Smooth muscle cell (in vitro differentiated cells): ENCODE measurements at regions not wholly inside any gene's neighbourhood (a gene's known extent, or its start where the extent isn't known, plus 50 kb on each side); places are given as distances from the start of the nearest gene placed in this dataset.

Source experiments
- DNase-seq: peaks from one replicate; lab custom pipeline; 2025; ENCODE audit not compliant: unreplicated experiment; lab: John Stamatoyannopoulos, UW
- H2AFZ ChIP-seq: fragments of 200-600 bp; sonication (generic); 2 replicates; pipeline ENCODE4 v1.6.0; 2016; ENCODE audit warnings: antibody characterized with exemption, low read depth, mild to moderate bottlenecking
- H3F3A ChIP-seq: fragments of 200-600 bp; sonication (generic); 2 replicates; pipeline ENCODE4 v1.6.0; 2017; ENCODE audit warnings: antibody characterized with exemption, low read depth
- H3K27ac ChIP-seq: fragments of 200-600 bp; sonication (generic); 2 replicates; pipeline ENCODE4 v1.5.1; 2016; ENCODE audit warnings: low read depth, mild to moderate bottlenecking
- H3K27me3 ChIP-seq: fragments of 200-600 bp; sonication (generic); 2 replicates; pipeline ENCODE4 v1.6.1; 2016; ENCODE audit warnings: low read depth, mild to moderate bottlenecking
- H3K36me3 ChIP-seq: fragments of 200-600 bp; sonication (generic); 2 replicates; pipeline ENCODE4 v1.5.1; 2016; ENCODE audit warnings: low read depth
- H3K4me1 ChIP-seq: fragments of 200-600 bp; sonication (generic); 2 replicates; pipeline ENCODE4 v1.5.1; 2016; ENCODE audit warnings: low read depth
- H3K4me2 ChIP-seq: fragments of 200-600 bp; sonication (generic); 2 replicates; pipeline ENCODE4 v1.6.0; 2016; ENCODE audit warnings: mild to moderate bottlenecking
- H3K4me3 ChIP-seq: fragments of 200-600 bp; sonication (generic); 2 replicates; pipeline ENCODE4 v1.5.1; 2016; ENCODE audit warnings: mild to moderate bottlenecking
- H3K79me2 ChIP-seq: fragments of 200-600 bp; sonication (generic); 2 replicates; pipeline ENCODE4 v1.6.0; 2016; ENCODE audit warnings: low read depth, mild to moderate bottlenecking
- H3K9ac ChIP-seq: fragments of 200-600 bp; sonication (generic); 2 replicates; pipeline ENCODE4 v1.6.0; 2016; ENCODE audit warnings: low read depth
- H3K9me3 ChIP-seq: fragments of 200-600 bp; sonication (generic); replicated peaks from 2 replicates; pipeline ENCODE4 v1.5.1; 2016; ENCODE audit warnings: low read depth
- H4K20me1 ChIP-seq: fragments of 200-600 bp; sonication (generic); 2 replicates; pipeline ENCODE4 v1.6.0; 2016; ENCODE audit warnings: low read depth
- CTCF ChIP-seq: fragments of 200-600 bp; sonication (generic); IDR thresholded peaks from 2 replicates; pipeline ENCODE4 v1.5.1; 2017; ENCODE audit warnings: borderline replicate concordance, mild to moderate bottlenecking, antibody characterized with exemption; ENCODE audit not compliant: insufficient read depth, poor library complexity, severe bottlenecking
- WGBS: methylation state at CpG from one replicate; pipeline ENCODE4 v1.1.7; 2016; ENCODE audit warnings: low lambda C conversion rate; 5-methylcytosine and 5-hydroxymethylcytosine counted together

GRCh38 chr12:126761420-126761819 lies 1505.5 kb upstream of the TMEM132C start:
- TF ChIP-seq CTCF = no peak
- H3K79me2 ChIP-seq = no peaks in the 10 kb centered on the region
- no peak overlapping the region for H3K27ac ChIP-seq
- H4K20me1 ChIP-seq = no peaks in the 10 kb centered on the region
- H3K4me1 ChIP-seq = no peaks in the 10 kb centered on the region
- DNase-seq = no peak
- no peak overlapping the region for H3K4me2 ChIP-seq
- H3K9ac ChIP-seq = no peak overlapping the region
- WGBS = 80% methylated on average over 2 of the region's 2 CpGs
- no peaks in the 10 kb centered on the region for H3K36me3 ChIP-seq
- H2AFZ ChIP-seq = no peak overlapping the region
- no peak overlapping the region for H3K4me3 ChIP-seq
- H3K27me3 ChIP-seq = no peaks in the 10 kb centered on the region
- H3K9me3 ChIP-seq = no peaks in the 10 kb centered on the region
- no peaks in the 10 kb centered on the region for H3F3A ChIP-seq

DNA sequence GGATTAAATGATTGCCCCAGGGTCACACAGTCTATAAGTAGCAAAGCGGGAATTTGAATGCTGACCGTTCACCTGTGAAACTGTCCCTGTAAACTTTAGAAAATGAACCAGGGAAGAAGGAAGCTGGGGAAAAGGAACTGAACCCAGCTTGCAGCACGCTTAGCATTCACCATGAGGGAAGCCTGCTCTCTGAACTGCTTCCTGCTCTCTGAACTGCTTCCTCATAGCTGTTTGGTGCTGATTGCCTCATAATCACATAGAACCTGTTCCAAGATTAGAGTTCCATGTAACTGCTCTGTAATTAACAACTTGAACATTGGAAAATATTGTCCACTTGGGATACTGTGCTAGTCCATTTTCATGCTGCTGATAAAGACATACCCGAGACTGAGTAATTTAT lies 1504.8 kb upstream of the TMEM132C start:
- no peak for TF ChIP-seq CTCF
- no peak overlapping the region for H3K27ac ChIP-seq
- no peaks in the 10 kb centered on the region for H3F3A ChIP-seq
- H3K4me2 ChIP-seq = no peak overlapping the region
- no peaks in the 10 kb centered on the region for H3K9me3 ChIP-seq
- no peaks in the 10 kb centered on the region for H3K79me2 ChIP-seq
- WGBS = 85% methylated on average over 4 of the region's 4 CpGs
- no peaks in the 10 kb centered on the region for H3K36me3 ChIP-seq
- no peaks in the 10 kb centered on the region for H3K4me1 ChIP-seq
- H4K20me1 ChIP-seq = no peaks in the 10 kb centered on the region
- DNase-seq = no peak
- H2AFZ ChIP-seq = no peak overlapping the region
- no peak overlapping the region for H3K4me3 ChIP-seq
- no peaks in the 10 kb centered on the region for H3K27me3 ChIP-seq
- no peak overlapping the region for H3K9ac ChIP-seq

GRCh38 chr12:126763359-126763758 lies 1503.6 kb upstream of the TMEM132C start:
- Histone ChIP-seq H2AFZ (no peak overlapping the region), H3K9ac (no peak overlapping the region), H3K79me2 (no peaks in the 10 kb centered on the region), H3K9me3 (no peaks in the 10 kb centered on the region), H3K27me3 (no peaks in the 10 kb centered on the region), H3K4me1 (no peaks in the 10 kb centered on the region), H3K4me2 (no peak overlapping the region), H3K4me3 (no peak overlapping the region), H4K20me1 (no peaks in the 10 kb centered on the region), H3K36me3 (no peaks in the 10 kb centered on the region), H3F3A (no peaks in the 10 kb centered on the region), H3K27ac (no peak overlapping the region)
- TF ChIP-seq CTCF = no peak
- DNase-seq = no peak
- 78% methylated on average over 2 of the region's 2 CpGs for WGBS

GRCh38 chr12:126767334-126767733 lies 1499.6 kb upstream of the TMEM132C start:
- Histone ChIP-seq H3K4me3 (no peak overlapping the region), H3K4me2 (no peak overlapping the region), H3K27me3 (no peaks in the 10 kb centered on the region), H3K4me1 (no peaks in the 10 kb centered on the region), H2AFZ (no peak overlapping the region), H3K27ac (no peak overlapping the region), H3F3A (no peaks in the 10 kb centered on the region), H3K9ac (no peak overlapping the region), H3K79me2 (no peaks in the 10 kb centered on the region), H3K36me3 (no peaks in the 10 kb centered on the region), H4K20me1 (no peaks in the 10 kb centered on the region), H3K9me3 (no peaks in the 10 kb centered on the region)
- 82% methylated on average over 8 of the region's 8 CpGs for WGBS
- DNase-seq = no peak
- no peak for TF ChIP-seq CTCF
